T-helper 1 cell (primary cell): ENCODE measurements at regions not wholly inside any gene's neighbourhood (a gene's known extent, or its start where the extent isn't known, plus 50 kb on each side); places are given as distances from the start of the nearest gene placed in this dataset.
"Not testable (repeated sequence)": the region's sequence is repeated elsewhere in the genome, so short reads cannot be mapped to it uniquely, and the experiment has no call there.

ENCODE experiments used
- DNase-seq, 5 donors: peaks; one replicate each; pipeline ENCODE4 v3.0.0-alpha.2; 2012 to 2020

DNA sequence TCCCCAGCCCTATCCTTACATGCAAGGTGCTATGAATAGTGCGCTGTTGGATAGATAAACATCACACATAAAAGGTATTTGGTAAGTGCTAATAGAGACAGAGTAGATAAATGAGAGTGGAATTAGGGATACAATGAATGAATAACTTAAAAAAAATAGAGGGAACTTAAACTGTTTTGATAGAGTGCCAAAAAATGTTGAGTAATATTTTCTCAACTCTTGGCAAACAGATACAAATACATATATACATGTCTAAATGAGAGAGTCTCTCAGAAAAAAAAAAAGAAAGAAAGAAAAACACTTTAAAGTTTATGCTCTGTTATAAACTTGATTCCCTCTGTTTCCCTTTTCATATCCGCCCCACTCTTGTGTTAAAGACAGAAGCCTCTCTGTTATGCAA, 667.4 kb downstream of the ROBO2 start:
- DNase-seq = no peak

DNA sequence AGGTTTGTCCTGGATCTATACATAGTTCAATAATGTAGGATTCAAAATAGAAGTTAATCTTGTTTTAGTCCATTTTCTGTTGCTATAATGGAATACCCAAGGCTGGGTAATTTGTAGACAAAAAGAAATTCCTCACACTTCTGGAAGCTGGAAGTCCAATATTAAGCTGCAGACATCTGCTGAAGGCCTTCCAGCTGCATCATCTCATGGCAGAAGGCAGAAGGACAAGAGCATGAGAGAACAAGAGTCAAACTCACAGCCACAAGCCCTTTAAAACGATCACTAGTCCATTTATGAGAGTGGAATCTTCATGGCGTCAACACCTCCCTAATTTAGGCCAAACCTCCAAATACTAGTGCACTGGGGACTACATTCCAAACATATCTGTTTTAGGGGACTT, 669.3 kb downstream of the ROBO2 start:
- DNase-seq = no peak

DNA sequence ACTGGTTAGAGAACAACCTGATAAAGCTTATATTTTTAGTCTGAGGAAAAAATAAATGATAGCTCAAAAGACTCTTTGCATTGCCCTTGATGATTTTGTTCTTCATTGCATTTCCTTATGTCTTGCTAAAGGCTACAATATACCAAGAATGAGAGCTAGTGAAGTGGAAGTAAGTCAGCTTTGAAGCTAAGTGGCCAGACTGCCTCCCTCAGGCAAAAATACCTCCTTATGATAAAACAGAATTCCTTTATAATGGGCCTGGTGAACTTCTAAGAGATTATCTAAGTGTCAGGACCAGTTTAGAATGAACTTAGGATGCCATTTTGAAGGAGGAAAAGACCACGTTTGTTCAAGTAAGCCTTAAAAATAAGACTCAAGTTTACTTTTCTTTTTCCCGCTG, 678.4 kb downstream of the ROBO2 start:
- no peak for DNase-seq

DNA sequence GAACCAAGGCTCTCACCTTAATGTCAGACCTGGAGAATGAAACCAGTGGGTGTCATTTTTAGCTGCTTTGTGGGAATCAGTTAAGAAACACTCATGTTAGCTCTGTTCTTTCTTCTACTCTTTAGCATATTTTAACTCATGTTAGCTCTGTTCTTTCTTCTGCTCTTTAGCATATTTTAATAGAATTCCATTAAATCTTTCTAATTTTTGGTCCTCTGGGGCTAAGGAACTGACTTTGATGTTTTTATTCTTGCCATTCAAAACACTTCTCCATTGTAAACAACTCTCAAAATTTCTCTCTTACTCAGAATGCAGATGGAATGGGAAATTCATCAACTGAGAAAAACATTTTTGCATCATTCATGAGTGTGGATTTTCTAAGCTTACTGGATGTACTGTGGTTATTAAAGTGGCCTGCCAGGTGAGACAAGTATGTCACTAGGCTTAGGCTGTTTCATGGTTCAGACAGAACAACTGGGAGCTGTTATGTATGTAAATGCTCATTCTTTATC, 680.6 kb downstream of the ROBO2 start:
- no peak for DNase-seq

DNA sequence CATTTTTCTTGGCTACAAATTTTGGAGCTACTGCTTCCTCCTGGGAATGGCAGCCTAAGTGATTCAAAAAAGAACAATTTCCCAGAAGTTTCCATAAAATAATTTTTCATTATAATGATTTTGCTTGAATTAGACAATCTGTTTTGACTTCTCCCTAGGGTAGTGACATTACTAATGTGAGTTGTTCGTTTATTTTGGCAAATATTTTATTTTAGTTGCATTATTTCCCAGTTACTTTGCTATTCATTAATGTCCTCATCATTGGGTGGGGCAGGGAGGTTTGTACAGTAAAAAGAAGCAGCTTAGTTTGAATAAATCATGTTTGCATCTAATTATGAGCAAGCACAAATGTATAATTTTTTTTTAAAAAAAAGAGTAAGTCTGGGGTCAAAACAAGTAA, 686.6 kb downstream of the ROBO2 start:
- DNase-seq = no peak

DNA sequence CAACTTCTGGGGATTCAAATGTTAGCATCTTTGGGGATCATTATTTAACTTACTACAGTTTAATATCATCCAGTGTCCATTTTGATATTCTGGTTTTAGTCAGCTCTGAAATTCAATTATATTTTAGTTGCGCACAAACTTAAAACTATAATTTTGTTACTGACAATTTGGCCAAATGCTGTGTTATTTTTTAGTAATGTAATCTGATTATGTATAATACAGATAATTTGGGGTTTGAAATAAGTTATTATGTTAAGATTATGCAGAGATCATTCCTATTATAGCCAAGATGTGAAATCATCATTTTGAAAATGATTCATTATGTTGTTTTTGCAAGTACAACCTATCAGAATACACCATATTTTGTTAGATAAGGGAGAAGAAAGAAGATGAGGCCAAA, 706.1 kb downstream of the ROBO2 start:
- DNase-seq = no peak

DNA sequence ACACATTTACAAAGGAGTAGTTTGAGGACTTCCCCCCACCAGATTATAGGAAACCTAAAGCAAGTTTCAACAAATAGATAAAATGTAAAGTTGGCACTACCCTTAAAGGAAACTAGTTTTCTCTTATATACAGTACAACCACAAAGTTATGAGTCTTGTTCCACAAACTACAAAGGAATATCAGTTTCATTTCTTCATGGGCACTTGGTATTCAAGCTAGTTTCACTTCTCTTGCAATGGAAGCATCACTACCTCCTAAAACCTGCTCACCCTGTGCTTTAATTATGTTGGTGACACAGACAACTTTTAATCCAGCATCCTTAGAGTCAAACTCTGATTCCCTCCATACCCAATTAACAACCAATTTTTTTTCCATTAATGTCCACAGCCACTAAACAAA, 707.0 kb downstream of the ROBO2 start:
- no peak for DNase-seq

DNA sequence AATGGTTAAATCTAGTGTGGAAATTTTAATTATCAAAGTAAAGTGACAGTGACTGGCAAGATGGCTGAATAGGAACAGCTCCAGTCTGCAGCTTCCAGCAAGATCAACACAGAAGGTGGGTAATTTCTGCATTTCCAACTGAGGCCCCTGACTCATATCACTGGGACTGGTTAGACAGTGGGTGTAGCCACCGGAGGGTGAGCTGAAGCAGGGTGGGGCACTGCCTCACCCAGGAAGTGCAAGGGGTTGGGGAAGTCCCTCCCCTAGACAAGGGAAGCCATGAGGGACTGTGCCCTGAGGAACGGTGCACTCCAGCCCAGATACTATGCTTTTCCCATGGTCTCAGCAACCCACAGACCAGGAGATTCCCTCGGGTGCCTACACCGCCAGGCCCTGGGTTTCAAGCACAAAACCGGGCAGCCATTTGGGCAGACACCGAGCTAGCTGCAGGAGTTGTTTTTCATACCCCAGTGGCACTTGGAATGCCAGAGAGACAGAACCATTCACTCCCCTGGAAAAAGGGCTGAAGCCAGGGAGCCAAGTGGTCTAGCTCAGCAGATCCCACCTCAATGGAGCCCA, 716.6 kb downstream of the ROBO2 start:
- not testable (repeated sequence) for DNase-seq

DNA sequence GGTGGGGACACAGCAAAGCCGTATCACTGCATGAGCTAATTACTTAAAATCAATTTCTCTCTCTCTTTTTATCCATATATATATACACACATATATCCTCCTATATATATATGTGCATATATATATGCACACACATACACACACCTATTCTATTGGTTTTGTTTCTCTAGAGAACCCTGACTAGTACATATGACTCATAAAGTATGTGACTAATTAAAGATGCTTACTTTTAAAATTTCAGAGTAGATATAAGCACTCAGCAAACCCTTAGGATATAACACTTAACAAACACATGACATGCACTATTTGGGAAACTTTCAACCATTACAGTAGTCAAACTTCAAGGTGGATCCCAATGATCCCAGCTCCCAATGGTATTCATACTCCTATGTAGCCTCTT, 732.6 kb downstream of the ROBO2 start:
- no peak for DNase-seq

DNA sequence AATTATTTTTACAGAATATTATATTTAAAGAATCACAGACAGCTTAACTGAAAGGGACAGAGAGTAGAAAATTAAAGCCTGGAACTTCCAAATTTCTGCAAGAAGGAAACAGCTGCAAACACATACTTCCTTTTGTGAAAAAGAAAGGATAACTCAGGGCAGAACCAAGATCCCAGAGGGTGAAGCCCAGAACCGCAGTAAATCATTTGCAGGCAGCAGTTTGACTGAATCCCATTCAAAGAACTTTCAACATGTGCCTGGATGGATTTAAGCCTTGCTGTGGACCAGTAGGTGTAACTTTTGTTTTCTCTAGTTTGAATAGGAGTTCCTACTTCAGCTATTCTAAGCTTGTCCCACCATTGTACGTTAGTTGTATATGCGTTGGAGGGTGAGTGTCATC, 733.2 kb downstream of the ROBO2 start:
- DNase-seq = no peak

DNA sequence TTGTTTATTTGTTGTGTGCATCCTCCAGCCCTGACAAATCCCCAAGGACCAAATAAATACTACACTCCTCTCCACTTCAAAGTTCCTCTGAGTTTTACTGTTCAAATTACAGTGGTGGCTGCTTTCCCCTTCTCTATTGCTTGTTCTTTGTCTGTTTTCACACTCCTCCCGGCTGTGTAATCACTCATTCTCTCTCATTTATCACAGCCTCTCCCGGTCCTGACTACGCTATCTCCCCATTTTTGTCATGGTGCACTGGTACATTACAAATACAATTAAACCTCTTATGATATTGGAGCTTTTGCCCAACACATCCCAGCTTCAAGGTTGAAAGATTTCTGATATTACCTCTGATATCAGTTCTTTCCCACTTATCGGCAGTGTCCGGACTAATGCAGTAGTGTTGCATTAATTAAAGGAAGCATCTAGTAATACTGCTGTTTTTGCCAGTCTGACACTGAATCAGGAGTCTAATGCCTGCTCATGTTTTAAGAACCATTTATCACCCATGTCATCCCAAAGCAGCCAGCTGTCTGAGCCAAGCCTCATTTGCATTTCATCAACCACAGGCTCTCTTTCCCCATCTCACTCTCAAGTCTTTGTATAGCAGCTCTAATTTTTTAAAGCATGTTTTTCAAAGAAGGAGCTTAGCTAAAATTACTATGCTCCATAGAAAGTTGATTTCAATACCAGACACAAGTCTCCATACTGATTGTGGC, 740.5 kb downstream of the ROBO2 start:
- no peak for DNase-seq

DNA sequence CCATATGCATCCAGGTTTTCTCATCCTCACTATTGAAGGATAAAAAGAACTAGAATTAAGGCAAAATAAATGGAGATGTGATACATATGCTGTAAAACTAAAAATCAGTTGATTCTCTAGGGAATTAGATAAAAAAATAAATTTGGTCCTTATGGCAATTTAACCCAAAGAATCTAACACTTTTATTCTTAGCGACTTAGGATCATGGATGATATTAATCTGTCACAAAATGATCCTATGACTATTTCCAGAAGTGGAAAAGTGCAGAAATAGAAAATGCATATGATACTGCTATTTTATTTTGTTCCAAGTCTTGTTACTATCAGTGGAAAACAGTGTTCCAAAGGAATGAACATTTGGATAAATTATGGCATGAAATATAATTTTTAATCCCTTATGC, 746.3 kb downstream of the ROBO2 start:
- no peak for DNase-seq

DNA sequence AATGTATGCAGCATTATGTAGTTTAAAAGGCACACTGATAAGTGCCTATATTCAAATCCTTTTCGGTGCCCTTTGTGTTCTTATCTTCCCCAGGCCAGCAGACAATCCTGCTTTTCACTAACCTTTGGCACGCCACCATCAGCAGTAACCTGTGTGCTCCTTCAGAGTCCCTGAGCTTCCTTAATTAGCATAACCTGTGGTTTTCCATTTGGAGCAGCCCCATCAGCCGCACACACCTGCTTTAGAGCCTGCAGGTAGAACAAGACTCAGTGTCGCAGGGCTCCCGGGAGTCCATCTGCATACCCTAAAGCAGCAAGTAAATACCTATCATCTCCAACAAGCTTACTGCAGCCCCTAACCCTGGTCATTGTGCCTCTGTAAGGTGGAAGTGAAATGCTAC, 755.1 kb downstream of the ROBO2 start:
- DNase-seq = no peak

DNA sequence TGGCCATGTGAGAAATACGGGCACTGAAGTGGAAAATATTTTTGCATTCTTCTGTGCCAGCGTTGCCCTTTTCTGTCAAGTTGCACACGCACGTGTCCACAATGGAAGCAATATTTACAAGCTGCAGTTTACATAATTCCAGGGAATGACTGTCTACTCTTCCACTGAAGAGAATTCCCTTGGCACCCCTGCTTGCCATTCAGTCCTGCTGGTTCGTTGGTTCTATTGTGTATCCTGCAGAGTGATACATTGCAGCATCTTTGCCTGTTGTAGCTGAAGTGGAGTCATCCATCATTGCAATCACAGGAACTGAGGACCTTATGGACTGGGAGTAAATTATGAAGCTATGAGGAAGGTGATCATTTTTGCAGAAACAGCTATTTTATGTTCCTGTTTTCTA, 759.4 kb downstream of the ROBO2 start:
- no peak for DNase-seq

DNA sequence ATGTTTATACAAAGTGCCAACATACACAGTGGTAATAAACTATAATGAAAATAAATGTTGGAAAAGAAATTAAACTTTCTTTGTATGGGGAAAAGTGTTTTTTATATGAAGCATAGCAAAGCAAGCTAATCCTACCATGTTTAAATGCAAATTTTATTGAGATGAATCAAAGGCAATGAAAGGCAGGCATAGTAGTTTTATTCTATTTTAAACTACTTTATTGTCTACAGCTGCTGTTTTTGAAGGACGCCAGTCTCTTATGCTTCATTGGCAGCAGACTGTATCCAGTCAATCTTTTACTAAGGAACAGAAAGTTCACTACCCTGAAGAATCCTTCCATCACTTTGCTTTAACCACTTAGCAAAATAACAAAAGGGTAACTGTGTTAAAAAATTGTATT, 761.0 kb downstream of the ROBO2 start:
- DNase-seq = no peak

DNA sequence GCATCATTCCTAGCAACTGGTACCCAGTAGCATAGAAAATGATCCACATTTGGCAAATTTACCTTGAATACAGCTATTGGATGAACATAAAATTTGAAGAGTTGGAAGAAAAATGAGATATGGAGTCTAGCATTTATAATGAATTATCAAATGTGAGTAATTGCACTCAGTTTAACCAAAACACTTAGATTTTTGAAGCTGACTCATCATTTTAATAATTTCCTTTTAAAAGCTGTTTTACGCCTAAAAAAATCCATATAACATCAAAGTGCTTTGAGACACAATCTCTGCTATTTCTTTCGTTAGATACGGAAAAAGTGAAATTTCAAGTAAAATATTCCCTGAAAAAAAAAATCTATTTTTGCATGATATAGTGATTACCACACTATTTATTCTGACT, 767.4 kb downstream of the ROBO2 start:
- DNase-seq = no peak

DNA sequence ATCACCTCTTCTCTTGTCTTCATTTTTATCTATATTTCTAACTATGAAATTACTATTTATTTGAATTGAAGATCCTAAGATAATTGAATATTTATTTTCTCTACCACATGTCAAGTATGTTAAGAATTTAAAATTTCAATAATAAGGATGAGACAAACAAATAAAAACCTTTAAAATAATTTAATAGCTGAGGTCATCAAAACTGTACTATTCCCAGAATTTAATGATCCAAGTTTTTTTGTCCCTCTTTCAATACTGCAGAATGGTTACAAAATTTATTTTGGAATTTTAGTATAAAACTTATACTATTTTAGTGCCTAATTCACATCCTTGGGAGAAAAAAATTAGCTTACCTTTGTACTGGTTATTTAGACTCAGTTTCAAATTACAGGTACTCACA, 774.9 kb downstream of the ROBO2 start:
- DNase-seq = no peak

DNA sequence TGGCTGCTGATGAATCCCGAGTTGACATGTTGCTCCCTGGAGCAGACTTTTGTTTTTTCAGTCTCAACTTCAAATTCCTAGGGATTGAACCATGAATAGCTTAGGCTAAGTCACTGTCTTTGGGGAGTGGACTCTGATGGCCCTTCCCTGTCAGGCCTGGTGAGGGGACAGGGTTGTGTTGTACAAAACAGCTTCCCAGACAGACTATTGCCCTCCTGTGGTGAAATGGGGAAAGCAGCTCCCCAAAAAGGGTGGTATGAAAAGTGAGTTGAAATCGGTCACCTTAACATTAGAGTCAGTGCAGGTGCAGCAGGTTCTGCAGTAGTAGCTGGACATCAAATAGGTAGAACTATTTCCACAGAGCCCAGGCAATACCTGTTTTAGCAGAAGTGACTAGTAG, 775.6 kb downstream of the ROBO2 start:
- no peak for DNase-seq

DNA sequence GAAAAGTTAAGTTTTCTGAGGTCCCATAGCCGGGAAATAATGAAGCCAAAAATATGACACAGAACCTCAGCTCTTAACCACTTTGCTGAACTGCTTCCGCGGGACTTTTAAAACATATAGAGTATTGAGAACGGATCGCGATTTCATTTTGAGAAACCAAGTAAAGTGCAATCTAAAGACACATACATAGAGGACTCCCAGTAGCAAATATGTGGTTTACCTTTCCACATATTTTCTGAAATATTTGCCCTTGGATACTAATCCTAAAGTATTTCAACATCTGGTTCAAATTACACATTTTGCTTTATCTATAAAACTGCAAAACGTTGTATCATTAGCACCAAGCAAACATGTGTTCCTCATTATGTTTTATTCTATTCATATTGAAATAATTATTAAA, 776.5 kb downstream of the ROBO2 start:
- DNase-seq = no peak

DNA sequence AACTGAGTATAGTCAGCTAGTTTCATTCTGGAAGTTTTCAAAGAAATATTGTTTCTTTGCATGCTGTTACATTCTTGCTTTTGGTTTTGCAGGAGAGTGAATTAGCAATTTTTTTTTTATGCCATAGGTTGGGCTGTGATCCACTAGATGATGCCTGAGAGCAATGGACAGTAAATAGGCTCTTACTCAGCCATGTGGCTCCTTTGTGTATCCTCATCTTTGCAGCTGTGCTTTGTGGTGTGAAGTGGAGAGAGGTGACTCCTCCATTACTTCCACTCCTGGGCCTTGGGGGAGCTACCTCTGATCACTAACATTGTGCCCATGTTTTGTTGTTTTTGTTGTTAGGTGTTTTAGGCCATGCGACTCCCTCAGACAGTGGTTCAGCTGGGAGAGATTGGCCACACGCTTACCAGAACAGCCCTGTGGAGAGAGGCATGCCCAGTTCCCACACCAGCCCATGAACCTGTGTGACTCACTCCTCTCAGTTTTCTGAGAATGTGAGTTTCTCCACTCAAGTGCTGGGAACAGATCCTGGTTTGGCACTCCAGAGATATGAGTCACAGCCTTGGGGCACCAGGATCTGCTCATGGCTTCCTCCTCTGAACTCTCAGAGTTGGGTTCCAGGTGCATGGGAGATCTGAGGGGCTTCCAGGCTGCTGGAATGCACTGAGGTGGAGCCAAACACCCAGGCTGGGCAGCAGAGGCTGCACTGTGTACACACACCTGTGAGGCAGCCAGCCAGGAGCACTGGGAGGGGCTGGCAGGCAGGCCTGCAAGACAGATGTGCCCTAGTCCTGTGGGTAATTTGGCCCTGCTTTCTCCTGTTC, 785.3 kb downstream of the ROBO2 start:
- DNase-seq = no peak

DNA sequence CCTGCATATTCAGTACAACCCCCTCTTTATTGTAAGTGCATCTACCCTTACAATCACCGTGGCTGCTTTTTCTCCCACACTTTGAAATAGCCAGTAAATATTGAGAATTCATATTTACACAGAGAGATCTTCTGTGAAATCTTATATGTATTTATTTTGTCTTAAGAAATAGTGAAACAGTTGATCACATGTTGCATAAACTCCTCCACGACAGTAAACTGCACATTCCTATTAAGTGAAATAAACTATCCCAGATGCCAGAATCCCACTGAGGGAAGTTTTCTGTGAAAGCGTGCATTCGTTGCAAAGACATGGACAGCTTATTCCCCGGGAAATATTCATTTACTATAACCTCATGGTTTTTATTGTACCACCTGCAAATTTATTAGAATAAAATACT, 796.0 kb downstream of the ROBO2 start:
- DNase-seq = no peak

DNA sequence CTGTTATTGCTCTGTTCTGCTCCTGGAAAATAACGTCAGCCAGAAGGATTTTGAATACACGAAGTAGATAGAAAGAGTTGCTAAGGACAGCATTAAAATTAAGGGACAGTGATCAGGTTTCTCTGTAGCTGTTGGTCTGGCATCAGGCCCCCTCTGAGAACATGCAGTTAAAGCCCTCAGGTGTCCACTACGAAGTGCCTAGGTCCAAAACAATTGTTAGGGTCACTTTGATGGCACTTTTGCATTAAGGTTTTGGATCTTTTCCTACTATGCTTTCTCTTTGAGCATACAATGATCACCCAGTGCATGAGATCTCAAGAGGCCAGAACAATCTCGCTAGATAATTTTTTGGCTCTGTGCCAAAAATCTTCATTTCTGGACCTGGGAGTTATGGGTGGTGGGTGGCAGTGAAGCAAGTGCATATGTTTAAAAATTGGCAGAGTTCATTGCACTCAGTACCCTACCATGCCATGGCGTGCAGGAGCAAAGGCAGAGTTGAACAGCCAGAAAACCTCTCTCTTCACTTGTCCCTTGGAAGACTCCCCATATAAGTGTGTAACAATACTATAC, 797.6 kb downstream of the ROBO2 start:
- no peak for DNase-seq

DNA sequence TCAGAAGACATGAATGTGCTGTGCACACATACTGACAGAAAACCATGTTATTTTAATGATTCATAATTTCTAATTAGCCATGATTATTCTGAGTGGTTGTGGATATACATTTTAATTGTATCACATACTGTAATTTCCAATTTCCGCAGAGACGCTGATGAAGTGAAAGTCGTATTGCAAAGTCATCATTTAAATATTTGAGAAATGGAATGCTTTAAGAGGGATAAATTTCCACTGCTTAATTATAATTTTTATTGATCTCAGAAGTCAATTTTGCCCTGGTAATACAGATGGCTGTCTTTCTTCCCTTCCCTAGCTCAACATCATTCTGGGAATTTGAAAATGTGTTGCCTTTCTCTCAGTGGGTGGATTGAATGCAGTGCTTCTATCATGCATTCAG, 819.3 kb downstream of the ROBO2 start:
- no peak for DNase-seq

DNA sequence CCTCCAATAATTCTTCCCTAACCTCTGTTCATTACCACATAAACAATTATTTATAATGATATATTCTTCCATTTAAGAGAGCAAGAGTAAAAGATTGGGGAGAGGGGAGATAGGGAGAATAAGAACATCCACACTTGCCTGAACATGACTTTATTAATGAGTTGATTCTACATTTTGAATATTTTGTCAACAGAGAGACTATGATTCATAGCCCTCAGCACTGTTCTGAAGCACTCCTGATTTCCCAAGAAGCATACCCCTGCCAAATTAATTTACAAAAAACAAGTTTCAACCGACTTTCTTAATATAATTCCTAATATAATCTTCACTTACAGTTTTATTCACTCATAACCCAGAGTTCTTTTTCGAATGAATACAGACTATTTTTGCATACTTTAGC, 828.8 kb downstream of the ROBO2 start:
- no peak for DNase-seq
